Liver (tissue), 8 donors: ENCODE measurements at regions not wholly inside any gene's neighbourhood (a gene's known extent, or its start where the extent isn't known, plus 50 kb on each side); places are given as distances from the start of the nearest gene placed in this dataset.

Experiments
- DNase-seq: peaks from one replicate; pipeline ENCODE4 v3.0.0-alpha.2; 2017; ENCODE audit warnings: low spot score
- H3K27ac ChIP-seq, 2 donors: one replicate each; pipeline ENCODE4 v1.7.0; 2013; ENCODE audit warnings: inconsistent platforms in 2 of 2, low read length in 2 of 2, control low read depth in 1 of 2, low read depth in 1 of 2, mild to moderate bottlenecking in 1 of 2
- H3K27me3 ChIP-seq, 4 donors: one replicate each; pipeline versions ENCODE4 v1.6.1 to v1.7.0; 2013; ENCODE audit warnings: low read length in 3 of 4, inconsistent platforms in 1 of 4, mild to moderate bottlenecking in 1 of 4, moderate library complexity in 1 of 4; ENCODE audit not compliant: control insufficient read depth in 4 of 4, insufficient read depth in 4 of 4
- H3K36me3 ChIP-seq, 4 donors: one replicate each; pipeline versions ENCODE4 v1.6.1 to v1.7.0; 2013; ENCODE audit warnings: low read length in 3 of 4, mild to moderate bottlenecking in 3 of 4, low read depth in 1 of 4, moderate library complexity in 1 of 4; ENCODE audit not compliant: control insufficient read depth in 4 of 4, insufficient read depth in 3 of 4
- H3K4me1 ChIP-seq, 4 donors: one replicate each; pipeline versions ENCODE4 v1.6.1 to v1.7.0; 2013; ENCODE audit warnings: low read length in 3 of 4, mild to moderate bottlenecking in 3 of 4, moderate library complexity in 1 of 4; ENCODE audit not compliant: control insufficient read depth in 4 of 4, insufficient read depth in 4 of 4
- H3K4me3 ChIP-seq, 3 donors: one replicate each; pipeline versions ENCODE4 v1.6.1 to v1.7.0; 2013; ENCODE audit warnings: low read length in 3 of 3, control low read depth in 1 of 3, low read depth in 1 of 3, mild to moderate bottlenecking in 1 of 3
- H3K9ac ChIP-seq, 2 donors: one replicate each; pipeline ENCODE4 v1.7.0; 2013; ENCODE audit warnings: low read length in 2 of 2, mild to moderate bottlenecking in 2 of 2, moderate library complexity in 2 of 2, control low read depth in 1 of 2, low read depth in 1 of 2
- H3K9me3 ChIP-seq, 4 donors: one replicate each; pipeline versions ENCODE4 v1.6.1 to v1.7.0; 2013; ENCODE audit warnings: low read length in 3 of 4; ENCODE audit not compliant: control insufficient read depth in 4 of 4
- EGR1 ChIP-seq, 2 donors: IDR thresholded peaks; 2 replicates each; pipeline ENCODE4 v1.6.1; 2016 to 2018; ENCODE audit warnings: antibody characterized with exemption in 2 of 2, low read depth in 2 of 2
- FOXA1 ChIP-seq: IDR thresholded peaks from 2 replicates; pipeline ENCODE4 v1.6.1; 2016; ENCODE audit warnings: antibody characterized with exemption
- FOXA2 ChIP-seq: IDR thresholded peaks from 2 replicates; pipeline ENCODE4 v1.6.1; 2016; ENCODE audit warnings: antibody characterized with exemption
- HNF4A ChIP-seq, 2 donors: conservative IDR thresholded peaks; 2 replicates each; pipeline ENCODE4 v1.6.1; 2016; ENCODE audit warnings: antibody characterized with exemption in 2 of 2, mild to moderate bottlenecking in 2 of 2
- HNF4G ChIP-seq: IDR thresholded peaks from 2 replicates; pipeline ENCODE4 v1.6.1; 2016; ENCODE audit warnings: antibody characterized with exemption
- JUND ChIP-seq, 2 donors: IDR thresholded peaks; 2 replicates each; pipeline ENCODE4 v1.6.1; 2016; ENCODE audit warnings: antibody characterized with exemption in 2 of 2
- REST ChIP-seq: IDR thresholded peaks from 2 replicates; pipeline ENCODE4 v1.6.1; 2016; ENCODE audit warnings: antibody characterized with exemption, mild to moderate bottlenecking
- RXRA ChIP-seq, 2 donors: IDR thresholded peaks; 2 replicates each; pipeline ENCODE4 v1.6.1; 2017 to 2018; ENCODE audit warnings: antibody characterized with exemption in 2 of 2, mild to moderate bottlenecking in 1 of 2
- SP1 ChIP-seq: IDR thresholded peaks from 2 replicates; pipeline ENCODE4 v1.6.1; 2018; ENCODE audit warnings: antibody characterized with exemption, mild to moderate bottlenecking
- TAF1 ChIP-seq: conservative IDR thresholded peaks from 2 replicates; pipeline ENCODE4 v1.6.1; 2016; ENCODE audit warnings: antibody characterized with exemption, mild to moderate bottlenecking
- WGBS: extraction: QIAGEN DNeasy Blood & Tissue Kit; methylation state at CpG from one replicate; pipeline ENCODE4 v1.1.7; 2013; 5-methylcytosine and 5-hydroxymethylcytosine counted together
- TF ChIP-seq, protein P1 (sequence below): IDR thresholded peaks from 2 replicates; pipeline ENCODE4 v1.6.1; 2016; ENCODE audit warnings: antibody characterized with exemption
- TF ChIP-seq, protein P2 (sequence below): IDR thresholded peaks from 2 replicates; pipeline ENCODE4 v1.6.1; 2016; ENCODE audit warnings: antibody characterized with exemption
- TF ChIP-seq, protein P3 (sequence below): fragments of 150-350 bp; IDR thresholded peaks from 2 replicates; pipeline ENCODE4 v1.5.1; 2017; ENCODE audit warnings: improper control_type of control experiment, low read depth, low read length; ENCODE audit not compliant: missing input control
- donor health status: healthy.
- donor health status: healthy.
- donor health status: healthy.
- donor health status: healthy.
- donor health status: healthy.

DNA sequence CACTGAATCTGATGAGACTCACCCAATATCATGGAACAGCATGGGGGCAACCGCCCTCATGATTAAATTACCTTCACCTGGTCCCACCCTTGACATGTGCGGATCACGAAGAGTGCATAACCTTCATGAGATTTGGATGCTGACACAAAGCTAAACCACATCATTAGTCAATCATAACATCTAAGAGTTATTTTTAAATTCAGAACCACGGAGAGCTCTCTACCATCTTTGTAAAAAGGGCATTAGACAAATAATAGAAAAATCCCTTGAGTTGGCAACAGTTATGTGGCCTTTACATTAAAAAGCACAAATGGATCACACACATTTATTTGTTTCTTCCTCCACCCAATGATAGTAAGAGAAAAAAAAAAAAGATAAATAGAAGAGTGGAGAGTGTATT is 182.2 kb downstream of the VCY1B start:
- WGBS = 58% methylated on average over 4 of the region's 4 CpGs
- TF ChIP-seq FOXA1 (no peak), REST (peak; percentile 80), EGR1 (IDR thresholded peaks at IDR 0.05; ENCODE audit: low read depth in 2 of 2) (no peak), FOXA2 (no peak)
- TF ChIP-seq, protein P1, sequence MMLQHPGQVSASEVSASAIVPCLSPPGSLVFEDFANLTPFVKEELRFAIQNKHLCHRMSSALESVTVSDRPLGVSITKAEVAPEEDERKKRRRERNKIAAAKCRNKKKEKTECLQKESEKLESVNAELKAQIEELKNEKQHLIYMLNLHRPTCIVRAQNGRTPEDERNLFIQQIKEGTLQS = no peak
- TF ChIP-seq, protein P2, sequence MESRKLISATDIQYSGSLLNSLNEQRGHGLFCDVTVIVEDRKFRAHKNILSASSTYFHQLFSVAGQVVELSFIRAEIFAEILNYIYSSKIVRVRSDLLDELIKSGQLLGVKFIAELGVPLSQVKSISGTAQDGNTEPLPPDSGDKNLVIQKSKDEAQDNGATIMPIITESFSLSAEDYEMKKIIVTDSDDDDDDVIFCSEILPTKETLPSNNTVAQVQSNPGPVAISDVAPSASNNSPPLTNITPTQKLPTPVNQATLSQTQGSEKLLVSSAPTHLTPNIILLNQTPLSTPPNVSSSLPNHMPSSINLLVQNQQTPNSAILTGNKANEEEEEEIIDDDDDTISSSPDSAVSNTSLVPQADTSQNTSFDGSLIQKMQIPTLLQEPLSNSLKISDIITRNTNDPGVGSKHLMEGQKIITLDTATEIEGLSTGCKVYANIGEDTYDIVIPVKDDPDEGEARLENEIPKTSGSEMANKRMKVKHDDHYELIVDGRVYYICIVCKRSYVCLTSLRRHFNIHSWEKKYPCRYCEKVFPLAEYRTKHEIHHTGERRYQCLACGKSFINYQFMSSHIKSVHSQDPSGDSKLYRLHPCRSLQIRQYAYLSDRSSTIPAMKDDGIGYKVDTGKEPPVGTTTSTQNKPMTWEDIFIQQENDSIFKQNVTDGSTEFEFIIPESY = no peak
- no peaks in the 10 kb centered on the region for H3K27me3 ChIP-seq
- no peak overlapping the region for H3K4me3 ChIP-seq
- H3K36me3 ChIP-seq = no peaks in the 10 kb centered on the region
- H3K9ac ChIP-seq = no peak overlapping the region
- no peak for DNase-seq
- H3K27ac ChIP-seq = no peak overlapping the region
- H3K4me1 ChIP-seq = no peaks in the 10 kb centered on the region
- no peaks in the 10 kb centered on the region for H3K9me3 ChIP-seq

- H3K4me3 ChIP-seq = no peak overlapping the region
- no peaks in the 10 kb centered on the region for H3K27me3 ChIP-seq
- no peaks in the 10 kb centered on the region for H3K4me1 ChIP-seq
- TF ChIP-seq HNF4A (conservative IDR thresholded peaks at IDR 0.05) (no peak), HNF4G (no peak), RXRA (IDR thresholded peaks at IDR 0.05) (no peak), TAF1 (no peak), SP1 (no peak), FOXA1 (no peak), EGR1 (IDR thresholded peaks at IDR 0.05; ENCODE audit: low read depth in 2 of 2) (no peak), JUND (IDR thresholded peaks at IDR 0.05) (no peak)
- TF ChIP-seq, protein P2 = no peak
- TF ChIP-seq, protein P3, sequence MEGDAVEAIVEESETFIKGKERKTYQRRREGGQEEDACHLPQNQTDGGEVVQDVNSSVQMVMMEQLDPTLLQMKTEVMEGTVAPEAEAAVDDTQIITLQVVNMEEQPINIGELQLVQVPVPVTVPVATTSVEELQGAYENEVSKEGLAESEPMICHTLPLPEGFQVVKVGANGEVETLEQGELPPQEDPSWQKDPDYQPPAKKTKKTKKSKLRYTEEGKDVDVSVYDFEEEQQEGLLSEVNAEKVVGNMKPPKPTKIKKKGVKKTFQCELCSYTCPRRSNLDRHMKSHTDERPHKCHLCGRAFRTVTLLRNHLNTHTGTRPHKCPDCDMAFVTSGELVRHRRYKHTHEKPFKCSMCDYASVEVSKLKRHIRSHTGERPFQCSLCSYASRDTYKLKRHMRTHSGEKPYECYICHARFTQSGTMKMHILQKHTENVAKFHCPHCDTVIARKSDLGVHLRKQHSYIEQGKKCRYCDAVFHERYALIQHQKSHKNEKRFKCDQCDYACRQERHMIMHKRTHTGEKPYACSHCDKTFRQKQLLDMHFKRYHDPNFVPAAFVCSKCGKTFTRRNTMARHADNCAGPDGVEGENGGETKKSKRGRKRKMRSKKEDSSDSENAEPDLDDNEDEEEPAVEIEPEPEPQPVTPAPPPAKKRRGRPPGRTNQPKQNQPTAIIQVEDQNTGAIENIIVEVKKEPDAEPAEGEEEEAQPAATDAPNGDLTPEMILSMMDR = no peak
- TF ChIP-seq, protein P1 = no peak
- no peaks in the 10 kb centered on the region for H3K36me3 ChIP-seq
- no peak overlapping the region for H3K27ac ChIP-seq
- H3K9ac ChIP-seq = no peak overlapping the region
- no peaks in the 10 kb centered on the region for H3K9me3 ChIP-seq
- WGBS = 20% methylated on average over 4 of the region's 4 CpGs
- no peak for DNase-seq
Measured at GRCh38 chrY:14246948-14247347, 190.9 kb downstream of the VCY1B start.
